ENCODE measurements at regions not wholly inside any gene's neighbourhood (a gene's known extent, or its start where the extent isn't known, plus 50 kb on each side); places are given as distances from the start of the nearest gene placed in this dataset.
A peak's percentile ranks its signal among the peaks of the same experiment; 100 is the strongest.

DNA sequence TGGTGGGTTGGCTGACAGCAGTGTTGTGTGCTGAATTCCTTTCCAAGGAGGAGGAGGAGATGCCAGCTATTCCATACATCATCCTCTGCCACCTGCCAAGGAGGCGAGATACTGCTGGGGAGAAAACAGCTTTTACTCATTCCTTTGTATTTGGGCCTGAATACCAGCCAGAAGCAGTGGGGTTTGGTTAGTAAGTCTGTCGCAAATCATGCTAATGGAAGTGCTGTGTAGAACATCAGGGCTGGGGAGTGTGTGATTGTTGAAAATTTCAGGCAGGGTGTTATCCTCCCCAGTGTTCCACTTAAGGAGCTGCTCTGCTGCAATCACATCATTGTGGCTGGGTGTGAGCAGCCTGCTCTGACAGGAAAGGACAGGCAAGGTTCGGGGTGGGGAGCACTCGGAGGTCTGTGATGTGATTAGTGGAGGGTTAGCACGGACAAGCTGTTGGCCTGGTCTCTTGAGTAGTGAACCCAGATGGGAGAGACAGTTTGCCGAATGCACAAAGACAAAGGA is 128.2 kb upstream of the DLX2 start:
- H3K9ac ChIP-seq (replicated peaks in 1 of 4; ENCODE audit: extremely low read depth in 1 of 4, low read depth in 3 of 4, low read length in 3 of 4) = no peak overlapping the region
- H3K4me1 ChIP-seq (replicated peaks in 1 of 4; ENCODE audit: control insufficient read depth in 3 of 4, insufficient read depth in 4 of 4, low read length in 3 of 4) = peaks cover 3 to 17% (median 14%) of the 10 kb centered on the region in 4 experiments; a peak in 6 of 7 replicates
- peak overlapping the region; percentile 37; the same call in 1 of the 2 replicates for H2BK15ac ChIP-seq (ENCODE audit: low read length)
- H3K18ac ChIP-seq (ENCODE audit: extremely low read depth, low read length) = no peak overlapping the region
- peaks cover 0 to 22% (median 15%) of the 10 kb centered on the region in 4 experiments; a peak in 5 of 7 replicates for H3K27me3 ChIP-seq (replicated peaks in 1 of 4; ENCODE audit: control insufficient read depth in 3 of 4, extremely low read depth in 1 of 4, insufficient read depth in 3 of 4, low read length in 3 of 4)
- no peak overlapping the region for H3K56ac ChIP-seq (replicated peaks; ENCODE audit: insufficient read length, low read depth, low read length)
- CTCF ChIA-PET (ENCODE audit: partially characterized antibody) = interaction anchor here (0.6 to 2.2 kb wide), 10 partner anchors 9 to 685 kb away, joined by 3 to 7 read pairs (median 3); no protein-coding TSS in a partner anchor
- peaks cover 11% of the 10 kb centered on the region; the same call in 1 of the 2 replicates for H3K23me2 ChIP-seq (ENCODE audit: low read depth, low read length)
- H2AK5ac ChIP-seq (ENCODE audit: low read depth, low read length) = peak overlapping the region; percentile 39; the same call in 1 of the 2 replicates
- no peak overlapping the region for H2BK120ac ChIP-seq (replicated peaks; ENCODE audit: low read depth, low read length)
- no peak overlapping the region for H2BK20ac ChIP-seq (ENCODE audit: low read length)
- no peak overlapping the region for H4K8ac ChIP-seq (ENCODE audit: extremely low read depth, insufficient read depth, low read length)
- H4K20me1 ChIP-seq (replicated peaks in 1 of 2; ENCODE audit: control insufficient read depth in 1 of 2, insufficient read depth in 2 of 2, low read length in 2 of 2) = no peaks in the 10 kb centered on the region
- H3K4me2 ChIP-seq (ENCODE audit: insufficient read depth in 1 of 2, low read depth in 2 of 2, low read length in 2 of 2) = no peak overlapping the region
- no peak overlapping the region; the same call in 1 of the 2 replicates for H2BK5ac ChIP-seq (ENCODE audit: low read depth, low read length)
- DNase-seq (ENCODE audit: low read depth in 1 of 2, low spot score in 2 of 2) (no peak), FAIRE-seq (no peak)
- 85% methylated on average over 6 of the region's 6 CpGs; no CpG with 5 or more reads in 1 of the 2 experiments for WGBS, 2 experiments (ENCODE audit: extremely low coverage in 1 of 2, insufficient coverage in 1 of 2, insufficient read length in 1 of 2, insufficient replicate concordance in 2 of 2, low coverage in 1 of 2, low lambda C conversion rate in 2 of 2, missing lambda C conversion rate in 1 of 2)
- H4K91ac ChIP-seq (replicated peaks; ENCODE audit: insufficient read length, low read length) = peak overlapping the region; percentile 49
- no peak overlapping the region for H3K14ac ChIP-seq (ENCODE audit: insufficient read length)
- H4K5ac ChIP-seq (ENCODE audit: insufficient read length, low read depth, low read length) = no peak overlapping the region
- H3K27ac ChIP-seq (ENCODE audit: low read depth, low read length) = no peak overlapping the region
- H3K4ac ChIP-seq (replicated peaks; ENCODE audit: insufficient read length, low read depth, low read length) = peak overlapping the region; percentile 10
- H2BK12ac ChIP-seq (ENCODE audit: low read depth, low read length) = peak overlapping the region; percentile 51; the same call in 1 of the 2 replicates
- H3K23ac ChIP-seq (ENCODE audit: insufficient read length) = no peak overlapping the region
- H3K36me3 ChIP-seq (ENCODE audit: control insufficient read depth in 2 of 4, insufficient read depth in 4 of 4, low read length in 3 of 4) = no peaks in the 10 kb centered on the region
- 0 out of 2 replicates have a peak, but pooled peaks have one; percentile 20 for TF ChIP-seq TEAD4 (IDR thresholded peaks at IDR 0.05; ENCODE audit: low read depth, low read length)
- TF ChIP-seq FOSL1 (IDR thresholded peaks at IDR 0.05; ENCODE audit: insufficient read depth, low read depth, low read length) = no peak
- POLR2A ChIA-PET (ENCODE audit: partially characterized antibody) = interaction anchor here (0.7 to 1.2 kb wide), 2 partner anchors 9 to 22 kb away, joined by 3 read pairs; no protein-coding TSS in a partner anchor
- no peak overlapping the region for H2AFZ ChIP-seq (ENCODE audit: low read length)
- no peaks in the 10 kb centered on the region for H3K79me1 ChIP-seq (ENCODE audit: low read depth, low read length)
- H3K79me2 ChIP-seq (ENCODE audit: control insufficient read depth in 1 of 2, insufficient read depth in 2 of 2, low read length in 2 of 2) = no peaks in the 10 kb centered on the region
- H3K4me3 ChIP-seq (ENCODE audit: extremely low read depth in 1 of 4, insufficient read depth in 2 of 4, low read depth in 3 of 4, low read length in 4 of 4) = no peak overlapping the region
- H3K9me3 ChIP-seq (ENCODE audit: insufficient read depth in 2 of 2, low read depth in 1 of 2, low read length in 1 of 2) = no peaks in the 10 kb centered on the region
